ENCODE measurements at regions not wholly inside any gene's neighbourhood (a gene's known extent, or its start where the extent isn't known, plus 50 kb on each side); places are given as distances from the start of the nearest gene placed in this dataset.

GRCh38 chr20:57780906-57781305, 71.1 kb upstream of the PMEPA1 start:
- H4K20me1 ChIP-seq (replicated peaks; ENCODE audit: insufficient read depth), result no peaks in the 10 kb centered on the region
- no peak overlapping the region for H3K4me2 ChIP-seq
- H3K4me1 ChIP-seq (ENCODE audit: insufficient read depth), result peaks cover 5% of the 10 kb centered on the region; the same call in 1 of the 2 replicates
- H3K9me2 ChIP-seq (ENCODE audit: insufficient read depth), result peaks cover 6% of the 10 kb centered on the region; the same call in 1 of the 2 replicates
- H3K27ac ChIP-seq (ENCODE audit: low read depth), result no peak overlapping the region
- H3F3A ChIP-seq (replicated peaks; ENCODE audit: low read depth), result no peaks in the 10 kb centered on the region
- H3K79me2 ChIP-seq (replicated peaks; ENCODE audit: insufficient read depth), result no peaks in the 10 kb centered on the region
- no peaks in the 10 kb centered on the region for H3K27me3 ChIP-seq (ENCODE audit: insufficient read depth)
- no peak for DNase-seq (ENCODE audit: low spot score)
- H2AFZ ChIP-seq, result no peak overlapping the region
- no peak for TF ChIP-seq EZH2phosphoT487 (IDR thresholded peaks at IDR 0.05; ENCODE audit: unreplicated experiment)
- no peak for TF ChIP-seq ZNF331 (CRISPR knock-in tag; IDR thresholded peaks at IDR 0.05; ENCODE audit: low read depth)
- no peak for TF ChIP-seq CREB1 (CRISPR knock-in tag; IDR thresholded peaks at IDR 0.05; ENCODE audit: low read depth)
- no peak for TF ChIP-seq ETS1 (IDR thresholded peaks at IDR 0.05)
- no peak for TF ChIP-seq REST (IDR thresholded peaks at IDR 0.05; ENCODE audit: unreplicated experiment)
- no peak for TF ChIP-seq ZNF114 (CRISPR knock-in tag; IDR thresholded peaks at IDR 0.05)
- TF ChIP-seq ZNF462 (CRISPR knock-in tag; IDR thresholded peaks at IDR 0.05), result no peak
- TF ChIP-seq STAT1 (IDR thresholded peaks at IDR 0.05; ENCODE audit: unreplicated experiment), result no peak
- TF ChIP-seq POLR2AphosphoS5 (IDR thresholded peaks at IDR 0.05; ENCODE audit: low read depth), result no peak
- no peak for TF ChIP-seq EZH2 (IDR thresholded peaks at IDR 0.05; ENCODE audit: low read depth, unreplicated experiment)
- no peak for TF ChIP-seq CTCF (conservative IDR thresholded peaks at IDR 0.05; ENCODE audit: low read depth in 2 of 2)
- no peak for TF ChIP-seq JUNB (IDR thresholded peaks at IDR 0.05; ENCODE audit: unreplicated experiment)
- TF ChIP-seq NANOG (IDR thresholded peaks at IDR 0.05; ENCODE audit: borderline replicate concordance), result no peak
- ATAC-seq, result no peak
- no peaks in the 10 kb centered on the region for H3K9me3 Mint-ChIP-seq
- no peak overlapping the region for H3K4me3 ChIP-seq
- H3K4me1 Mint-ChIP-seq, result peaks cover 4% of the 10 kb centered on the region
- peaks cover 4% of the 10 kb centered on the region for H3K27me3 Mint-ChIP-seq (ENCODE audit: insufficient read depth, low read depth, poor library complexity)
- H3K4me3 Mint-ChIP-seq, result no peak overlapping the region
- no peaks in the 10 kb centered on the region for H3K36me3 Mint-ChIP-seq (ENCODE audit: low read depth)
- no peaks in the 10 kb centered on the region for H3K36me3 ChIP-seq (ENCODE audit: insufficient read depth)
- no peak overlapping the region for H3K27ac Mint-ChIP-seq
